NB4 (cell line): ENCODE measurements at regions not wholly inside any gene's neighbourhood (a gene's known extent, or its start where the extent isn't known, plus 50 kb on each side); places are given as distances from the start of the nearest gene placed in this dataset.

Experiments used
- CTCF ChIP-seq: IDR thresholded peaks from one replicate; pipeline ENCODE4 v1.5.1; 2012; ENCODE audit warnings: low read depth, low read length
- MYC ChIP-seq: IDR thresholded peaks from 2 replicates; pipeline ENCODE4 v1.6.1; 2011; ENCODE audit warnings: low read depth, low read length
- POLR2A ChIP-seq: IDR thresholded peaks from 2 replicates; pipeline ENCODE4 v1.6.1; 2011; ENCODE audit warnings: mild to moderate bottlenecking; ENCODE audit not compliant: insufficient read length; ENCODE audit errors: extremely low read depth

- TF ChIP-seq CTCF = no peak
- no peak for TF ChIP-seq POLR2A
- TF ChIP-seq MYC = no peak
Observed at GRCh38 chr1:117702654-117703053, 96.8 kb downstream of the TENT5C start.
